ENCODE measurements at regions not wholly inside any gene's neighbourhood (a gene's known extent, or its start where the extent isn't known, plus 50 kb on each side); places are given as distances from the start of the nearest gene placed in this dataset.
"Not testable (repeated sequence)": the region's sequence is repeated elsewhere in the genome, so short reads cannot be mapped to it uniquely, and the experiment has no call there.

DNA sequence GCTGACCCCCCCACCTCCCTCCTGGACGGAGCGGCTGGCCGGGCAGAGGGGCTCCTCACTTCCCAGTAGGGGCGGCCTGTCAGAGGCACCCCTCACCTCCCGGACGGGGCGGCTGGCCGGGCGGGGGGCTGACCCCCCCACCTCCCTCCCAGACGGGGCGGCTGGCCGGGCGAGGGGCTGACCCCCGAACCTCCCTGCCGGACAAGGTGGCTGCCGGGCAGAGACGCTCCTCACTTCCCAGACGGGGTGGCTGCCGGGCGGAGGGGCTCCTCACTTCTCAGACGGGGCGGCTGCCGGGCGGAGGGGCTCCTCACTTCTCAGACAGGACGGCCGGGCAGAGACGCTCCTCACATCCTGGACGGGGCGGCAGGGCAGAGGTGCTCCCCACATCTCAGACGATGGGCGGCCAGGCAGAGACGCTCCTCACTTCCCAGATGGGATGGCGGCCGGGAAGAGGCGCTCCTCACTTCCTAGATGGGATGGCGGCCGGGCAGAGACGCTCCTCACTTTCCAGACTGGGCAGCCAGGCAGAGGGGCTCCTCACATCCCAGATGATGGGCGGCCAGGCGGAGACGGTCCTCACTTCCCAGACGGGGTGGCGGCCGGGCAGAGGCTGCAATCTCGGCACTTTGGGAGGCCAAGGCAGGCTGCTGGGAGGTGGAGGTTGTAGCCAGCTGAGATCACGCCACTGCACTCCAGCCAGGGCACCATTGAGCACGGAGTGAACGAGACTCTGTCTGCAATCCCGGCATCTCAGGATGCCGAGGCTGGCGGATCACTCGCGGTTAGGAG, 66.2 kb upstream of the PAPPA2 start:
- not testable (repeated sequence) for DNase-seq

- DNase-seq: no peak
These were observed 71.4 kb upstream of the PAPPA2 start for GRCh38 chr1:176391621-176392020.

DNA sequence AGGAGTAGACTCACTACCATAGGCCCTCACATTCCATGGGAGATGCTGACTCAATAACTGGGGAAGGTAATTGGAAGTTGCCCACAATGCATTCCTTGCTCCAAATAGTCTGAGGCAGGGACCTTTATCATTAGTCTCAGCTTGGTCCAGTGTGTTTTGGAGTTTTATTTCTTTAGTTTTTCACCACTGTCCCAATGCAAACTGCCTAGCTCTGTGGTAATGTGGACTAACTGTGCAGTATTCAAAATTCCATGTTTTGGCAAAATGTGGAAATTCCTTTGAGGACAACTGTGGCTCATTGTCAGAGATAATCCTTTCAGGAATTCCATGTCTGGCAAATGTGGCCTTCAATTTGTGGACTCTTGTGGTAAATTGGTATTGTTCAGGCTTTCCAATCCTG, 78.1 kb upstream of the PAPPA2 start:
- DNase-seq: no peak

GRCh38 chr1:176382163-176382562, 80.8 kb upstream of the PAPPA2 start:
- DNase-seq: no peak

- DNase-seq: no peak
These were observed 83.2 kb upstream of the PAPPA2 start for GRCh38 chr1:176379626-176380339.

DNA sequence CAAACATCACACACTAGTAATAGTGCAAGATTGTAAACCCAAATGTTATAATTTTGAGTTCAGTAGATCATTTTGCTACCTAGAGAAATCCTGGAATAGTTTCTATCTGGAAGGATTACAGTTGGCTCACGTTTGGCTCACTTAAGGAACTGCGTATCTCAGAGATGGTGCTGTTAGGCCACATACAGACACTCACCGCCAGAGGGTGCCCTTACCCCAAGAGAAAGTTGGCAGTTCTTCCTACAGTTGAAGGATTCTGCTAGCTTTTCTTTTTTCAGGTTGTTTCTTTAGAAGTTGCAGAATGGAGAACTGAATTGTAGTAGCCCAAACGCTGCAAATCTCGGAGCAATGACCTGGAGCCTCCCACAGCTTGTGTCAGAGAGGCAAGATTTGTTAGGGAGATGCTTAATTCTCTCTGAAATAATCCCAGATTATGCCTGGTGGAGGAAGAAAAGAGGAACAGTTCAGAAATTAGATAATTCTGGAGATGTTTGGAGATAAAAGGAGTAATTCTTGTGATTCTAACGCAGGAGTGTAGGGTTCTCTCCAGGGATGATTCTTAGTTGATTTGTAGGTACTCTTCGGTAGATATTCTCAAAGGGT, 87.9 kb upstream of the PAPPA2 start:
- DNase-seq: peak; percentile 84

DNA sequence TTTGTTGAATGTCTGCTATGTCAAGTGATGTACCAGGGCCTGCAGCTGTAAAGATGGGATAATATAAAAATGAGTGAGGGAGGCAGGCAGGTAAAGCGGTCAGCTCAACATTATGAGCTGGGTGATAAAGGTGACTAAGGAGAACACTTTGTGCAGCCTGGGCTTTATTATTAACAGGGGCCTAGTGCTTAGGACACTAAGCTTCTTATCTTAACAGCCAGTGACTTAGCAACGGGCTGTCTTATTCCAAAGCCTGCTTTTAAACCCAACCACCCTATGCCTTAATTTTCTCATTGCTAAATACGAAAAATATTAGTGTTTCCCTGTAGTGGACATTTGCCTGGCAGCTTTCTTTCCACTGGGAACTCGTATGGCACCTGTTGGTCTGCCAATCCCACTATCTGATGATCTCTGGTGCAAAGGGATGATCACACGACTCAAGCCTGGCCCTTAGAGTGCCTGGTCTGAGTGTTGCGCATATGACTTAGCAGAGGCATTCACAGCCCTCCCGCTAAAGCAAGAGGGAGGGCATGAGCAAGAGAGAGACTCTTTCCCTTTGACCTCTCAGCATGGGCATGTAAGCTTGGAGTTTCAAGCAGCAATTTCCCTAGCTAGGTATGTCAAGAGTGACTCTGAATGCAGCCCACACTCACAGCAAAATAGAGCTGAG, 98.6 kb upstream of the PAPPA2 start:
- no peak for DNase-seq

- DNase-seq: not testable (repeated sequence)
These were observed 113.8 kb upstream of the PAPPA2 start for GRCh38 chr1:176349135-176349715.

- no peak for DNase-seq
These were observed 121.3 kb upstream of the PAPPA2 start for GRCh38 chr1:176341656-176342055.

DNA sequence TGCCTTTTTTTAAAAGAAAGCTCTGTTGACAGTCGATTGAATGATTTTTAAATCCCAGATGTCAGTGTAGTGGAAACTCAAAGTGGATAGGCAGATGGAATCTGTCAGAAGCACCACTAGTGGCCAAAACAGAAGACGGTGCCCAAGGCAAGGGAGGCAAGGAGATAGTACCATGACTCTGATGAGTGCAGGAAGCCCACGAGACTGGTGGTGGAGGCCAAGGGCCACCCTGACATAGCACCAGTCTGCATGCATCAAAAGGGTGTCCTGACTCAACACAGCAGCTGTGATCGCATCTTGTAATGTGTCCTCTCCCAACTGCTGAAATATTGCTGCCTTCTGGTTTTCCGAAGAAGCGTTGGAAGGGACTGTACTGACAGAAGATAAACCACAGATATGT, 124.1 kb upstream of the PAPPA2 start:
- no peak for DNase-seq

- DNase-seq: no peak
These were observed 123.7 kb upstream of the COP1 start for GRCh38 chr1:176330782-176331181.

DNA sequence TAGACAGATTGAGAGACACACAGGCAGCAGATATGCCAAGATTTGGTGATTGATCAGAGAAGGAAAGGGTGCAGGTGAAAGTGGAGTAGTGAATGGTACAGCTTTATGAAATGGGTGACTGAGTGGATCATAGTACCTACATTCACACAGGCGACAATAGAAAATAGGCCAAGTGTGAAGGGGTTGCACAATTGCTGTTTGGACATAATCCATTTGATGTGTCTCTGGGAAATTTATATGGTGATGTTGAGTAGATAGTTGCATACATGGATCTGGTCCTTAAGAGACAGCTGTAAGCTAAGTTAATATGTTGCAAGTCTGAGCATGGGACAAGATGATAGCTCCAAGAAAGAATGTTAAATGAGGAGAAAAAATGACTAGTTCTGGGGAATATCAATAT, 118.6 kb upstream of the COP1 start:
- DNase-seq: no peak

DNA sequence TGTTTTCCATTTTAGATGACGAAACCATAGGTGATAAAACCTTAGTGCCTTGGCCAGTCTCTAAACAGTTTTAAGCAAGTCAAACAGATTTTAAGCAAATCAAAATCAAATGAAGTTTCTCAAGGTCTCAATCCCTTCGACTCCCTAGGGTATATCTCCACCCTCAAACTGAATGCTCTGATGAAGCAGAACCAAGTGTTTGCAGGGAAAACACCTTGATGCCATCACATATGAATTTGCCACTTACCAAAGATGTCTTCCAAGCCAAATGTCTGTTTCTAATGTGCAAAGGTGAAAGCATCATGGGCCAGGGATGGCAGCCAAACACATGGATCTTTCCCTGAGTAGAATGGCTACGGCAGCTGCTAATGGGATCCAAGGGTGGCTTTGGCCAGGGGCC, 116.4 kb upstream of the COP1 start:
- no peak for DNase-seq

- no peak for DNase-seq
These were observed 108.6 kb upstream of the COP1 start for GRCh38 chr1:176315519-176316220.

- DNase-seq: not testable (repeated sequence)
These were observed 89.5 kb upstream of the COP1 start for GRCh38 chr1:176296602-176297001.

GRCh38 chr1:176285996-176286395, 78.9 kb upstream of the COP1 start:
- no peak for DNase-seq

GRCh38 chr1:176271572-176271971, 64.5 kb upstream of the COP1 start:
- no peak for DNase-seq

All from femur (tissue), 1 donor.